Loucy (cell line): ENCODE measurements at regions not wholly inside any gene's neighbourhood (a gene's known extent, or its start where the extent isn't known, plus 50 kb on each side); places are given as distances from the start of the nearest gene placed in this dataset.

Experiments
- EZH2phosphoT487 ChIP-seq: fragments of 200-600 bp; IDR thresholded peaks from 2 replicates; pipeline ENCODE4 v1.6.1; 2018; ENCODE audit warnings: antibody characterized with exemption, mild to moderate bottlenecking, moderate library complexity, borderline replicate concordance
- TF ChIP-seq, protein P1 (sequence below): fragments of 200-600 bp; sonication (generic); conservative IDR thresholded peaks from 2 replicates; pipeline ENCODE4 v1.5.1; 2014; ENCODE audit warnings: mild to moderate bottlenecking, antibody characterized with exemption, low read length

DNA sequence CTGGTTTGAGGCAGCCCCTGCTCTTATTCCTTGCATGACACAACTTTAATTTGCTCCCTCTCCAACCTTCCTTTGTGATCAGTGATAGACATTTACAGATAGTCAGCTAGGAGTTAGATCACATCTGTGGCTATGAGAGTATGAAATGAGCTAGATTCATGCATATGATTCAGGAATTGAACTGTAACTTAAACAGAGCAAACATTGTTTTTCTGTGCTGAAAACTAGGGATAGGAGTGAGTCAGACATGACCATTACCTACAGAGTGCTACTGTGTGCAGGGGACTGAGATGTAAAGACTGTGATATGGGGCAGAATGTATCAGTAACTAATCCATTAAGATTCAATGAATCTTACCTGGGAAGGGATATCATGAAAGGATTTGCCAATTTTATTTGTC lies 279.4 kb upstream of the SPTLC3 start:
- TF ChIP-seq, protein P1, sequence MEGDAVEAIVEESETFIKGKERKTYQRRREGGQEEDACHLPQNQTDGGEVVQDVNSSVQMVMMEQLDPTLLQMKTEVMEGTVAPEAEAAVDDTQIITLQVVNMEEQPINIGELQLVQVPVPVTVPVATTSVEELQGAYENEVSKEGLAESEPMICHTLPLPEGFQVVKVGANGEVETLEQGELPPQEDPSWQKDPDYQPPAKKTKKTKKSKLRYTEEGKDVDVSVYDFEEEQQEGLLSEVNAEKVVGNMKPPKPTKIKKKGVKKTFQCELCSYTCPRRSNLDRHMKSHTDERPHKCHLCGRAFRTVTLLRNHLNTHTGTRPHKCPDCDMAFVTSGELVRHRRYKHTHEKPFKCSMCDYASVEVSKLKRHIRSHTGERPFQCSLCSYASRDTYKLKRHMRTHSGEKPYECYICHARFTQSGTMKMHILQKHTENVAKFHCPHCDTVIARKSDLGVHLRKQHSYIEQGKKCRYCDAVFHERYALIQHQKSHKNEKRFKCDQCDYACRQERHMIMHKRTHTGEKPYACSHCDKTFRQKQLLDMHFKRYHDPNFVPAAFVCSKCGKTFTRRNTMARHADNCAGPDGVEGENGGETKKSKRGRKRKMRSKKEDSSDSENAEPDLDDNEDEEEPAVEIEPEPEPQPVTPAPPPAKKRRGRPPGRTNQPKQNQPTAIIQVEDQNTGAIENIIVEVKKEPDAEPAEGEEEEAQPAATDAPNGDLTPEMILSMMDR = no peak
- no peak for TF ChIP-seq EZH2phosphoT487
